HG02759 (cell line): ENCODE measurements at regions not wholly inside any gene's neighbourhood (a gene's known extent, or its start where the extent isn't known, plus 50 kb on each side); places are given as distances from the start of the nearest gene placed in this dataset.

Experiments used
- ATAC-seq: cut with Tn5 transposase; IDR thresholded peaks from one replicate; pipeline ENCODE4 v1.9.1; 2021; ENCODE audit warnings: mild to moderate bottlenecking, moderate library complexity; ENCODE audit not compliant: unreplicated experiment

DNA sequence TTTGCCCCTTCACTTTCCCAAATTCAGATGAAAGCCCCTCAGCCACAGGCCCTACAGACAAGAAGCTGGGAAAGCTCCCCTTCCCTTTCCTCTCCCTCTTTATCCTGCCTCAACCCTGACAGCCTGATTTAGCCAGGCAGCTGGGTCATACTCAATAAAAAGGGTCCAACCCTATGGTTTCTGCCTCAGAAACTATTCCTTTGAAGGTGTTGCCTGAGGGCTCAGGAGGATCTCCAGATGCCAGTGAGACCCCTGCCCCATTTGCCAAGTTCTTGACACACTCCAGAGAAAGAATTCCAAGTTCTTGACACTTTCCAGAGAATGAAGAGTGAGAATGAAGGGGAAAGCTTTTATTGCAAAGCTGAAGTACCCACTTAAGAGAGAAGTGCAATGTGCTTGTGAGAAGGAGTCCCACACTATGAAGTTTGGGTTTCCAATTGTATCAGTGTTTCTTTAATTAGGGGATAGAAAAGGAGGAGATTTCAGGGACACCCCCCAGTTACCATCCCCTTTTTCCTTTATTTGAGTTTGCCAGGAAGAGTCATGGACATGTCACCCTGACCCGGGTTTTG is 576.2 kb downstream of the METTL4 start:
- ATAC-seq = no peak

DNA sequence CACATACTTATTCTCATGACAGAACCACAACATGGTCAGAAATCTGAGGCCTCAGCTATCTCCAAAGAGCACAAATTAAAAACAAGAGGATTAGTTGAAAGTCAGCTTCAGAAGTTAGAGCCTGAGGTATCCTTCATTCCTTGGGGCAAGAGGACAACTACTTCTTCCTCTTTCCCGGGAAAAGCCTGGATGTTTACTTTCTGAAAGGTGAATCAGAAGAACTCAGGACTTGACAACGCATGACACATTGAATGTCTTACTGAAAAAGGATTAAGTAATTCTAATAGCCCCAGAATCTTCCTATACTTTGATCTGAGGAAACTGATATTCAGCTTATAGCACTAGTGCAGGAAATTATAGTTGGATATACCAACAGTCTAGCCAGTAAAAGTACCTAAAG is 573.2 kb downstream of the METTL4 start:
- ATAC-seq = no peak

DNA sequence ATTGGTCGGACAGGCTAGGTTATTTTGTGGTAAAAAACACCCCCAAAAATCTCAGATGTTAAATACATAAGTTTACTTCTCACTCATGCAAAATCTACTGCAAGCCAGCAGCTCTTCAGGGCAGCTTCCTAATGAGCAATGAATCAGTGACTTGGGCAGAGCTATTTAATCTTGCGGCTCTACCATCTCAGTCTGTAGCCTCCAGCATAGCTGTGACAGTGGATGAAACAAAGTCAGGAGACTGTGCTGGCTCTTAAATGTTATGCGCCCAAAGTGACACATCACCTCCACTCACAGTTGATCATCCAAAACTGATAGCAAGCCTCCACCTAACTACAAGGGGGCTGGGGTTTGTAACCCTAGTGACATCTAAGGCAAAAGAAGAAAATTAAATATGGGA is 571.9 kb downstream of the METTL4 start:
- no peak for ATAC-seq

DNA sequence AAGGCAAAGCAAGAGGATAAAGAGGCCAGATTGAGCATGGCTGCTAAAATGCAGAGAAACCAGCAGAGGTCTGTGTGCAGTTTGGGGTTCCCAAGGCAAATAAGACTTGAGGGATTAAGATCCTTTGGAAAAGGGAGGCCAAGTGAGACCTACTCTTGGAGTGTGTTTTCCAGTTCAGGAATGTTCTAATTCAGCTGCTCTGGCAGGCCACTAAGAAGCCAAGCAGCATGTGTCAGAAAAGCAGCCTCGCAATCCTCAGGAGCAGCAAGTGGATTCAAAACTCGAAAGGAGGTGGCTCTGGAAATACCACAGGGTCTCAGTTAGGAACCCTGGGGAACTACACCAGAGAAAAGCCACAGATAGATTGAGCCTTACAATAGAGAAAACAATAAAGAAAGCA is 569.2 kb downstream of the METTL4 start:
- no peak for ATAC-seq

DNA sequence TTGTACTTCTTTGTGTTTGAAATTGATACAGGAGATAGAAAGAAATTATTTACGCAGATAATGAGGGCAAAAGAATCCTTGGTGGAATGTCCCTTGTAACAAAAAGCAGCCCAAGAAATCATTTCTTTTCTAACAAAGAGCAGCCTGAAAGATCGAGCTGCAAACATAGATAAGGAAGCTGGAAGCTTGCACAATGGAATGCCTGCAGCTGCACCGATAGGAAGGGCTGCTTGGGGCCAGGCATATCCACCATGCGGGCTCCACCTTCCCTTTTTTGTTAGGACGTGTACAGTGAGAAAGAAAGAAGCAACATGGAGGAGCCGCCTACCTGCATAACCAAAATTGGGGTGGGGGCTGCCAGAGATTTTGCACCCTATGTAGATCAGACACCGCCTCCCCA is 568.7 kb downstream of the METTL4 start:
- no peak for ATAC-seq

DNA sequence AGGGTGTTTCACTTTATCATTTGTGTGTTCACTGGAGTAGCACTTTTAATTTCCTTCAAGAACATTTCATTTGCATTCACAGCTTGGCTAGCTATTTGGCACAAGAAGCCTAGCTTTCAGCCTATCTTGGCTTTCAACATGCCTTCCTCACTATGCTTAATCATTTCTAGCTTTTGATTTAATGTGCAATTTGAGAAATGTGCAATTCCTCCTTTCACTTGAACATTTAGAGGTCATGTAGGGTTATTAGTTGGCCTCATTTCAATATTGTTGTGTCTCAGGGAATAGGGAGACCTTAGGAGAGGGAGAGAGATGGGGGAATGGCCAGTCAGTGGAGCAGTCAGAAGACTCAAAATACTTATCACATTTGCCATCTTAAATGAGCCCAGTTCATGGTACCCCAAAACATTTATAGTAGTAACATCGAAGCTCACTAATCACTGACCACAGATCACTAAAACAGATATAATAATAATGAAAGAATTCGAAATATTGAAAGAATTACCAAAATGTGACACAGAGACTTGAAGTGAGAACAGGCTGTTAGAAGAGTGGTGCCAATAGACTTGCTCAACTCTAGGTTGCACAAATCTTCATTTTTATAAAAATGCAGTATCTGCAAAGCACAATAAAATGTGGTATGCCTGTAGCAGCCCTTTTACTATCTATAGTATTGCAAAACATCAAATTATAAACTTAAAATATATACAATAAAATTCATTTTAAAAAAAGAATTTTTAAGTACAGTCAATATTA is 561.2 kb downstream of the METTL4 start:
- no peak for ATAC-seq

DNA sequence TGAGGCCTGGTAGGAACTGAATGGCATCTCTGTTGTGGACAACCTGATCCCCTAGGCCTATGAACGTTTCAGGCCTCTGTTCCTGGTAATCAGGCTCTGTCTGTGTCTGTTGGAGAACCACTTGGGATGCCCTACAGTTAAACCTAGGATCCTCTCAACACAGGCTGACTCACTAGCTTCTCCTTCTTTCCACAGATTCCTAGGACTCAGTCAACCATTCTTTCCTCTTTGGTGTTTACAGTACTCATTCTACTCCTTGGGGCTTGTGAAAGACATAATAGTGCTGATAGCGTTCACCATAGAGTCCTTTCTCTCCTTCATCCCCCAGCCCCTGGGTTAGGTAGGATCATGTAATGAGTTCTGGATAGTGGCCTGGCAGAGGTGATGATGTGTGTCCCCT is 544.3 kb downstream of the METTL4 start:
- ATAC-seq = no peak

DNA sequence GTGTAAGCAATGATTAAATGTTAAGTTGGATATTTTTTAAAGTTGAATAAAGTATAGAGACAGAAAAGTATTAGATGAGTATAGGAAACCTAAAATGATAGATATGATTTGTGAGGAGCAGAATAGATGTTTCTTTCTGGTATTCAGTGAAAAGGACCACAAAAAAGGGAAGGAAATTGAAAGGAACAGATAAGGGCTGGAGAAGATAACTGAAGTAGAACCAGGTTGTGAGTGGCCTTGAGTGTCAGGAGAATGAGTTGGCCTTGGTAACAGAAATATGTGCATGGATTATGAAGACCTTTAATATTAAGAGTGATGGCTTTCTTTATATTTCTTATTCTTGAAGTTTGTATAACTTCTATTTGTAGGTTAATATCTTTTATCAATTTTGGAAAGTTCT is 543.5 kb downstream of the METTL4 start:
- ATAC-seq = no peak

DNA sequence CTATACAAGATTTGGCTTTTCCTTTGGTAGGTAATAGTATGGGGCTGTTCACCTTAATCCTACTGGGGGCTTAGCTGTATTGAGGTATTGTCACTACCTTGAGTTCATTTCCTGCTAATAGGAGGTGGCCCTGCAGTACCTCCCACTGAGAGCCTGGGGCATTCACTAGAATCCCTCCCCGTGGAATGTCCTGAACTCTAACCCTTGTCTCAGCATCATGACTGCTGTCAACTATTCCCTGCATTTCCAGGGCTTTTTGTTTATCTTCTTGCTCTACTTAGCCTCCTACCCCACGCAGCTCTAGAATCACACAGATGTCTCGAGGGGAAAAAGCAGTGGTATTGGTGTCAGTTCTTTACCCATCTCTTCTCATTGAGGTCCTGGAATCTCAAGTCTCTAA is 542.3 kb downstream of the METTL4 start:
- no peak for ATAC-seq

DNA sequence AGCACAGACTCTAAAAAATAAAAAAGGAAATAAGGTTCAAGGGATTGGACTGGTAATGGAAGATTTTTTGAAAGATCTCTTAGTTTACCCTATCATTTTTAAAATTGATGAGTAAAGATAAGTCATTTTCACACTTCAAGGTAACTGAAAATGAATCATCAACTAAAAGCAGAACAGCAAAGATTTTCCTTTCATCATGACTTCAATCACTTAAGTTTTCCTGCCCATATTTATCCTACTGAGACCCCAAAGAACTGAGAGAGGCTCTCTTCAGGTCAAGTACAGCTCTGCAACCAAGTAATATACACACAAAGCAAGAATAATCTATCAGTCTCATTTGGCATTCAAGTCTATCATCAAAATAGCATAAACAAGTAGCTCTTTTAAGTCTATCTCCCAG is 540.7 kb downstream of the METTL4 start:
- no peak for ATAC-seq

DNA sequence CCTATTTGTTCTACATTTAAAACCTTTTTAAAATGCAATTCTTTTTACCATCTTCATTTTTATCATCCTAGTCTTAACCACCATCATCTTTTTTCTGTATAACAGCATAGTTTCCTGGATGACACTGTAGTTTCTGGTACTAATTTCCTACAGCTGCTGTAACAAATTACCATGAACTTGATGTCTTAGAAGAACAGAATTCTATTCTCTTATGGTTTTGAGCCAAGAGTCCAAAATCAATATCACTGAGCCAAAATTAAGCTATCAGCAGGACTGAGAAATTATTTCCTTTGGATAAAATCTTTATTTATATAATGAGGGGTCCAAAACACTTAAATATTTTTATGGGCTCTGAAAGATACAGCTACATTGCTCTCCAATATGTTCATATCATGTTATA is 539.3 kb downstream of the METTL4 start:
- no peak for ATAC-seq

DNA sequence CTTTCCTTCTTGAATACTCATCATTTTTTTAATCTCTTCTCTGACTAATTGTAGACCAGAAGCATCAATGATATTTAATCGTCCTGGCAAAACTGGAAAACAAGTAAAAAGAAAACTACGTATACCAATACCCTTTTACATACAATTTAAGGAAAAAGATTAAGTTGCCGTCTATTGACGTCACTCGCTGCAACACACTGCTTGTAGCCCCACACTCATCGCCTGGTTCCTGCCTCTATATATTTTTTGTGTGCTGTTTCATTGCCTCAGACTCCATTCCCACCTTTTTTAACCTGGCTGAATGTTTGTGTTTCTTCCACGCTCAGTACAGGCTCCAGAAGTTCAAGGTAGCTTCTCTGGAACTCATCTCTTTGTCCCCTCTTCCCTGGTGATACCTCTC is 536.2 kb downstream of the METTL4 start:
- no peak for ATAC-seq

DNA sequence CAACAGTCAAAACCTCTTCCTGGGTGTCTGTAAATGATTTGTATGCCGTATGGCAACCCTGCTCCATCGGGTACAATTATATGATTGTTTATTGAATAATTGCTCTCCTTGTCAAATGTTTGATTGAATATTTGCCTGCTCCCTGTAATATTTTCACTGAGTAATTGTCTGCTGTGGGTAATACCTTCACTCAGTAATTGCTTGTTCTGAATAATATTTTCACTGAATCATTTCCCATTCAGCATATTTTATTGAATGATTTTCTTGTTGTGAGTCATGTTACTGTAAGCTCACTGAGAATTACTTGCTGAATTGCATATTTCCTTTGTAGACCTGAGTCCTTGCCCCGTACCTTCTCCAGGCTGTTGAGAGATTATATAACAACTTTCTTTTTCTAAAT is 535.2 kb downstream of the METTL4 start:
- no peak for ATAC-seq

DNA sequence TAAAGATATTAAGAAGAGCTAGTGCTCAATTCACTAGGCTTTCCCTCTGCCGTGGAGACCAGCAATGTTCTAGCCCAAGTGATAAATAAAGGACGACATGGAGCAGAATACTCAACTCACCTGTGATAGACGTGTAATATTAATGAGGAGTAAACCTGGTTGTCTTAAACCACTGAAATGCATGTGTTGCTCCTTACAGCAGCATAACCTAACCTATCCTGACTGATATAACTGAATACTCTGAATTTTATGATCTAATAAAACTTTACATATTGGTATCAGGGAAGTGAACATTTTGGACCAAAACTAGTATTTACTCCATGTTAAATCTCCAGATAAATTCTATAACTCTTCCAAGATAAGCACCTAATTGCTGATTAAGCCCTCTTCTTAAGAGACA is 531.0 kb downstream of the METTL4 start:
- no peak for ATAC-seq

DNA sequence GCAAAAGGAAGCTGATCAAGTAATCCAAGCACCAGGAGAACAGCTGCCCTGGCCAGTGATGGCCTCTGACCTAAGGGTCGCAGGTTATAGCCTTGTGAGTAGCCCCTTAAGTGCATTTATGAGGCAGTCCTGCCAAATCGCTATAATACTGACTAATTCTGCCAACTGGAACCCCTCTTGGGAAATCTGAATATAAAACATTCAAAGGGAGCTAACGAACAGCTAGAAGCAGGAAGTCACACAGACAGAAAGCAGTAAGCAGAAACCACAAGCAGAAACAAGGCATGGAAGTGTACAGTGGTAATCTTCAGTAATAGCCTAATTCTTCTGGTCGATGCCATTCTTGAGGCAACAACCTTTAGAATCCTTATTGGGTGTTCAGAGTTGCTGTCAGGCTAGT is 521.3 kb downstream of the METTL4 start:
- no peak for ATAC-seq

DNA sequence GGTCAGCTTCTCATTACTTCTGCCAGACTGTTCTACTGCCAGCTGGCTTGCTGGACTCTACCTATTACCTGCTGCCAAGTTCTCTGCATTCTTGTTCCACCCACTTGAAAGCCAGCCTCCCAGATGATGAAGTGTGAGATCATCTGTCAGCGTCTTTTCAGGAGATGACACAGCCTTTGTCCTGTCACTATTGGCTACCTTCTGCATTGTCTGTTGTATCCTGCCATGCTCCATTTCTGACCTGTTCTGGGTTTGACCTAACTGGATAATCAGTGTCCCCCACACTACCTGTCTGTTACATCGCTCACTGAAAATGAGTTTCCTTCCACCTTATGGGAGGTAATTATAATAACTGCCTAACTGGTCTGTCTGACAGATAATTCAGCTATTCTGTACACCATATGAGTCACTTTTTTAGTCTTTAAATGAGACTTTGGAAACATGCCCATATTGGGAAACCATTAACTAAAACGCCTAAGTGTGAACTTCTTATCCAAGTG is 520.6 kb downstream of the METTL4 start:
- no peak for ATAC-seq

DNA sequence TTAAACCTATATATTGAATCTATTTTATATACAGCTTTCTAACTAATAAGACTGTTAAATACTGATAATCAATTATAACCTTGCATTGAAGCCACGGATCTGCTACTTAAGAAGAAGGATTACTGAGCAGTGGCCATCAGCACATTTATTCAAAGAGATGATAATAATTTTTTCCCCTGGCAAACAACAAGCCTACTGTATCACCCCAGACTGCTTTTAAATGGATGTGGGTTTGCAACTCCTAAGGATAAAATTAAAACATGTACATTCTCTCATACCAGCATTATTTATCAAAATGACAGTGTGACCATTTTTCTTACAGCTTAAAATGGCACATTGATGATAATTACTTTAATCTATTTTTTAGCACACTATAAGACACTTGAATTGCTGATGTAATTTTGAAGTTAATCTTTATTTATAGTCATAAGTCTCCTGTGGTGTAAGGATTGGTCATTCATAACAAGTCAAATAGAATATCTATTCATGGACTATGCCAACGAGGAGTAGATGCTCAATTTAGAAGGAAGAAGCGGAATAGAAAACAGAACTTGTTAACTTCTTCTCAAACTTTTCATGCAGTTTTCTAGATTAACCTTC is 517.7 kb downstream of the METTL4 start:
- no peak for ATAC-seq

DNA sequence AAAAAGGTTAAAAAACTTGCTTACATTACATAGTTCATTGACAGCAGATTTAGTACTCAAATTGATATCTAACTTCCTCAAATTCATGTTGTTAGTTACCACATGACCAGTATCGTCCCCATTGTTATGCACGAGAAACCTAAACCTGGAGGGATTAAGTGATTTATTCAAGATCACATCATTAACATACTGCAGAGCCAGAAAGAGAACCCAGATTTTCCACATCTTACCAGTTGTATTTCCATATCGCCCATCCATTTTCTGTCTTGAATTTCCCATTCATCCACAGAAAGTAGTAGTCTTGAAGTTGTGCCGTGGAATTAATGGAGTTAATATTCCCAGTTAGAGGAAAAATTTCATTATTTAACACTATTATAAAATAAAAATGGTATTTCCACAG is 512.0 kb downstream of the METTL4 start:
- no peak for ATAC-seq

DNA sequence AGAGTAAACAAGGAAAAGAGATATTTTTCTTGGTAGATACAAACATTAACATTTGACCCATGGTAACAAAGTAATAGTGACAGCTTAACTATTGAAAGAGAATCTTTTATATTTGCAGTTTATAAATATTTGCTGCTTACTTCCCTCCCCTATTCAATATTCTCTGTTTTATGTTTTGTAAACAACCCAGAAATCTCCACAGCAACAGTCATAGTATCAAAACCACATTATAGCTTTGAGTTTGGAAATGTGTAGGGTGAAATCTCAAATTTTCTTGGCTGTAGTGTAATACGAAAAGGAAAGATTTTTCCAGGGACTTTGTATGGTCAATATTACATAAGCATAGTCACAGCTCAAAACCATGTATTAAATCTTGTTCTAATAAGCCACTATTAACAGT is 511.2 kb downstream of the METTL4 start:
- no peak for ATAC-seq

DNA sequence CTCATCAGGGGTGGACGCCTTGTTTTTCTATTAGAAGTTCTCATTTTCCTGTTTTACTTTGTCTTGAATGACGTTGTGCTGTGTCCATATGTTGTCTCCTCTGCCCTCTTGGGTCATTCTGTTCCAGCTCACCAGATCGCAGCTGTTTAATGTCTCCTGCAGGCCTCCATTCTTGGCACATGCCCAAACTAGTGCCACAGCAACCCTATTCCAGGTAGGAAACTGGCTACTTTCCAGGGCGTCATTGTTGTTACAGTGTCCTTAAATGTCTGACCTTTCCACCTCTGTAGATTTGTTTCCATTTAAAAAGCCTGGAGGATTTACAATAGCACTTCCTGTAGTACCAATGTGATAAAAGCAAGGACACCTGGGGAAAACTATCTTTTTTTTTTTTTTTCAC is 500.7 kb downstream of the METTL4 start:
- no peak for ATAC-seq

DNA sequence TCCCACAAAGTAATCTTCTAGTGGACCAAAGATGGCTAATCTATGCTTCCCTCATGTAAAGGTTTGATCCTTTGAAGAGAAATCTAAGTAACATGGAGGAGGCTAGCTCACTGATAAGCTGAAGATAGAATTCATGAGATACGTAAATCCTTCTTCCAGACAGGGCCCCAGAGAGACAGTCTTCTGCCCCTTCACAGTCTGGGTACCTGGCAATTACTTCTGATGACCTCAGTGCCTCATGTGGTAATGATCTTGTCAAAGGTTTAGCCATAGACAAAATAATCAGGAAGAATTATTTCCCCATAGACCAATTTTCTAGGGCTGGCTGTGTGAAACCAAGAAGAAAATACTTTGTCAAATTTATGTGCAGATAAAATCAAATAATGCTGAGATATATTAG is 495.8 kb downstream of the METTL4 start:
- no peak for ATAC-seq

DNA sequence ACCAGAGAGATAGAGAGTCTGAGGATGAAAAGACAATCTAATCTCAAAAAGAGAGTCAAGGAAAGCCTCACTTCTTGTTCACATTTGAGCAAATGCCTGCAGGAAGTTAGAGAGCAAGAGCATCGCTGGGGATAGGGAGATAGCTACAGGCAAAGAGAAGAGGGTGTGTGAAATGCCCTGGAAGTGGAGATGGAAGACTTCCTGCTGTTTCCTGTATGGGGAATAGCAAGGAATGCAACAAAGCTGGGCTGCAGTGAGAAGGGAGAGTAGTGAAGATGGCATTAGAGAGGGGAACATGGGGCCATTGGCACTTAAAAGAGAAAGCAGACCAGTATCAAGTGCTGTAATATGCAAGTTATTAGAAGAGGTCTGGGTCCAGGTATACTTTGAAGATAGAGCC is 488.6 kb downstream of the METTL4 start:
- no peak for ATAC-seq
